ENCODE measurements at regions not wholly inside any gene's neighbourhood (a gene's known extent, or its start where the extent isn't known, plus 50 kb on each side); places are given as distances from the start of the nearest gene placed in this dataset.

DNA sequence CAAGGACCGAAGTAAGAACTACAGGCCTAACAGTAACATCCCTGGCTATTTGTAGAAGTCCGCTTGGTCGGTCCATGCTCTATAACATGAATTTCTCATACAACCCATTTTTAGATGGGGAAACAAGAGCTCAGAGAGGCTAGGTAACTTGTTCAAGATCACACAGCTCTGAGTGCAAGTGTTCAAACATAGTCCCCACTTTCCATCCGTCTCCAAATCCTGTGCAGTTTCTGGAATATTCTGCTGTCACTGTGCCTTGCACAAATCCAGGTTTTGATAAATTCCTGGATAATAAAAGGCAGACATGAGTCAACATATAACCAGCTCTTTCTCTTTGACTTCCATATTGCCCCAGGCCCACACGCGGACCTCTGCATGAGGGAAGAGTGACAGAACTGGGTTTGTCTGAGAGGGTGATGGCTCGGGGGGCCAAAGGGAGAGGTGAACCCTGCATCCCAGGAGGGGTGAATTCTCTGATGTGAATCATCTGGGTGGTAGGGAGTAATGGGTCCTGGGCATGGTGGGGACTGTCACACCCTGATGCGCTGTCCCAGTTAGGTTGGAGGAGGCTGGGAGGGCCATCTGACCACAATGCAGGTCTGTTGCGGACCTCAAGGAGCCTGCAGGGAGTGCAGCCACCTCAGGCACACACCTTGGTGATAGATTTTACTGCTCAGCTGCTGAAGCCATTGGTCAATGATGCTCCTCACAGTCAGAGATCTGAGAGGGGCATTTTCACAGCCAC is 162.2 kb downstream of the SMAD6 start:
- 94 to 97% (median 95%) methylated on average over 9 of the region's 9 CpGs for WGBS, 5 donors

DNA sequence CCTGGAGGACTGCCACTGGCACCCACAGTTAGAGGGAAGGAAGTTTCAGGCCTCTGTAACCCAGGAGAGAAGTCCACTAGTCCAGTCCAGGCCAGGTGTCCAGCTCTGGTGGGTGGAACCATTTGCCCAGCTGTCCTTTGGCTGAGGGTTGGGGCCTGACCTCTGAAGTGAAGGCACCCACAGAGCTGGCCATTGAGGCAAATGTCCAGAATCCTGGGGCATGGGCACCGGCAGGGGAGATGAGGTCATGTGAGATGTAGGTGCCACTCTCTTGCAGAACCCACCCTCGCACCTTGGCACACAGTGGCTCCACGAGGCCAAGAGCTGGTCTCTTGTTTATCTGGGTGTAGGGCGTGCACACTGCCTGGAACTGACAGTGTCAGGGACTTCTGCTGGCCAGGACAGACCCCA is 162.8 kb downstream of the SMAD6 start:
- TF ChIP-seq POLR2AphosphoS5 (IDR thresholded peaks at IDR 0.05) (no peak), POLR2A (IDR thresholded peaks at IDR 0.05) (no peak)
- TF ChIP-seq, protein P1, sequence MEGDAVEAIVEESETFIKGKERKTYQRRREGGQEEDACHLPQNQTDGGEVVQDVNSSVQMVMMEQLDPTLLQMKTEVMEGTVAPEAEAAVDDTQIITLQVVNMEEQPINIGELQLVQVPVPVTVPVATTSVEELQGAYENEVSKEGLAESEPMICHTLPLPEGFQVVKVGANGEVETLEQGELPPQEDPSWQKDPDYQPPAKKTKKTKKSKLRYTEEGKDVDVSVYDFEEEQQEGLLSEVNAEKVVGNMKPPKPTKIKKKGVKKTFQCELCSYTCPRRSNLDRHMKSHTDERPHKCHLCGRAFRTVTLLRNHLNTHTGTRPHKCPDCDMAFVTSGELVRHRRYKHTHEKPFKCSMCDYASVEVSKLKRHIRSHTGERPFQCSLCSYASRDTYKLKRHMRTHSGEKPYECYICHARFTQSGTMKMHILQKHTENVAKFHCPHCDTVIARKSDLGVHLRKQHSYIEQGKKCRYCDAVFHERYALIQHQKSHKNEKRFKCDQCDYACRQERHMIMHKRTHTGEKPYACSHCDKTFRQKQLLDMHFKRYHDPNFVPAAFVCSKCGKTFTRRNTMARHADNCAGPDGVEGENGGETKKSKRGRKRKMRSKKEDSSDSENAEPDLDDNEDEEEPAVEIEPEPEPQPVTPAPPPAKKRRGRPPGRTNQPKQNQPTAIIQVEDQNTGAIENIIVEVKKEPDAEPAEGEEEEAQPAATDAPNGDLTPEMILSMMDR (IDR thresholded peaks at IDR 0.05 in 8 of 11, conservative IDR thresholded peaks at IDR 0.05 in 3 of 11) = no peak
- H3K27ac ChIP-seq = peak overlapping the region in 2 of 8 donors; percentile 9 to 12
- H3K4me1 ChIP-seq = peaks cover 0 to 38% (median 23%) of the 10 kb centered on the region in 6 donors
- H3K9me3 ChIP-seq = no peaks in the 10 kb centered on the region
- no peak overlapping the region for H3K4me3 ChIP-seq
- H3K36me3 ChIP-seq = no peaks in the 10 kb centered on the region
- peak; percentile 74 for DNase-seq
- WGBS, 5 donors = 86 to 100% (median 92%) methylated on average over 4 of the region's 4 CpGs
- H3K27me3 ChIP-seq (replicated peaks in 1 of 7) = no peaks in the 10 kb centered on the region
- intact Hi-C loops (cut with DNase I; ENCODE audit: low total_unique reads) = no loop called here

More for the DNA sequence above, 162.2 kb downstream of the SMAD6 start:
- Histone ChIP-seq H3K27ac (peak overlapping the region in 1 of 8 donors; percentile 26), H3K4me3 (no peak overlapping the region), H3K9me3 (no peaks in the 10 kb centered on the region), H3K36me3 (no peaks in the 10 kb centered on the region), H3K4me1 (peaks cover 0 to 38% (median 23%) of the 10 kb centered on the region in 6 donors), H3K27me3 (replicated peaks in 1 of 7) (no peaks in the 10 kb centered on the region)
- DNase-seq = peak; percentile 51
- intact Hi-C loops (cut with DNase I; ENCODE audit: low total_unique reads) = no loop called here
- TF ChIP-seq POLR2AphosphoS5 (IDR thresholded peaks at IDR 0.05) = no peak
- no peak for TF ChIP-seq POLR2A (IDR thresholded peaks at IDR 0.05)
- TF ChIP-seq, protein P1 (IDR thresholded peaks at IDR 0.05 in 8 of 11, conservative IDR thresholded peaks at IDR 0.05 in 3 of 11) = no peak

DNA sequence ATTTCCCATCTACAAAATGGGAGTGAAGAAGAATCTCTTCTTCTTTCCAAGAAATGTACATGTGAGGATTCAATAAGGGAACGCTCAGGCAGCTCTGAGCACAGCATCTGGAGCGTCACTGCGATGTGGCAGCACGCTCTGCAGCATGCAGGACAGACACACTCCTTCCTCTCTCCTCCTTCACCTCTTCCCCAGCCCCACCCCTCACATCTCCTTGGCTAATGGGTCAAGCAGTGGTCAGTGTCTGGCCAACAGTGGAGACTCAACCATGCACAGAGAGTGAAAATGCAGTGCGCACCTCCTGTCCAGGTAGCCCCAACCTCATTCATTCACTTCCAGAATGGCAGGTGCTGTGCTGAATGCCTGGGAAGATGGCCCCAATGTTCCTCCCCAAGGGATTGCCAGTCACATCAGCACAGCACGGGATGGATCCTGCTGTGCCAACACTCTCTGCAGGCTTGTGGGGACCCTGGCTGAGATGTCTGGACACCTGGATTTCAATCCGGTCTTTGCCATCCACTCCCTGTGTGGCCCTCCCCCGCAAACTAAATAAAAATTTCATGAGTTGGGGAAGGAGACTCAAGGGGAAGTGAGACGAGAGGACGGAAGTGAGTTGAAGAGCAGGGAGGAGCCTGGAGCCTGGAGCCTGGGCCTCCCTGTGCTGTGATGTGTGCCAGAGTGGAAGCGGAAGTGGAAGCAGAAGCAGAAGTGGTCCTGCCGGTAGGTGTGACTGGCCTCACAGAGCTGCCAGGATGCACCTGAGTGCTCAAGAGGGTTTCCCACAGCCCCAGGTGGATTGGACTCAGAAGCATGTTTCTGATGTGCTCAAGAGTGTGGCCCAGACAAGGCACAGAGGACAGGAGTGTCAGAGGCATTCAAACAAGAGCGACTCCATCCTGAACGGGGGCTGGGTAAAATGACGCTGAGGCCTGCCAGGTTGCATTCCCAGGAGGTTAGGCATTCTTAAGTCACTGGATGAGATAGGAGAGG is 163.9 kb downstream of the SMAD6 start:
- peak overlapping the region in 4 of 8 donors; percentile 18 to 71 (median 26) for H3K27ac ChIP-seq
- H3K4me1 ChIP-seq = peaks cover 0 to 38% (median 23%) of the 10 kb centered on the region in 6 donors
- TF ChIP-seq, protein P1 (IDR thresholded peaks at IDR 0.05 in 8 of 11, conservative IDR thresholded peaks at IDR 0.05 in 3 of 11) = no peak
- peak; percentile 66 to 86 (median 83) for TF ChIP-seq POLR2AphosphoS5 (IDR thresholded peaks at IDR 0.05)
- TF ChIP-seq POLR2A (IDR thresholded peaks at IDR 0.05) = no peak

More for the DNA sequence above, 163.9 kb downstream of the SMAD6 start:
- 48 to 60% (median 57%) methylated on average over 15 of the region's 15 CpGs for WGBS, 5 donors
- H3K36me3 ChIP-seq = no peaks in the 10 kb centered on the region
- peak; percentile 92 for DNase-seq
- no peaks in the 10 kb centered on the region for H3K9me3 ChIP-seq
- H3K27me3 ChIP-seq (replicated peaks in 1 of 7) = no peaks in the 10 kb centered on the region
- H3K4me3 ChIP-seq = no peak overlapping the region
- intact Hi-C loops (cut with DNase I; ENCODE audit: low total_unique reads) = no loop called here

Measured in spleen (tissue), 11 donors.